ENCODE measurements at regions not wholly inside any gene's neighbourhood (a gene's known extent, or its start where the extent isn't known, plus 50 kb on each side); places are given as distances from the start of the nearest gene placed in this dataset.

GRCh38 chr1:177812144-177812543 lies 157.7 kb downstream of the SEC16B start:
- TF ChIP-seq SMC3 (conservative IDR thresholded peaks at IDR 0.05; ENCODE audit: poor library complexity) (no peak), CTCF (IDR thresholded peaks at IDR 0.05; ENCODE audit: poor library complexity, severe bottlenecking) (no peak), RAD21 (conservative IDR thresholded peaks at IDR 0.05) (no peak), EP300 (conservative IDR thresholded peaks at IDR 0.05; ENCODE audit: poor library complexity, severe bottlenecking) (no peak), EZH2 (IDR thresholded peaks at IDR 0.05; ENCODE audit: borderline replicate concordance, insufficient read depth, low read length, poor library complexity, severe bottlenecking) (no peak)
- H3K36me3 ChIP-seq (ENCODE audit: insufficient read depth, low read length): no peaks in the 10 kb centered on the region
- H3K27me3 ChIP-seq (ENCODE audit: insufficient read depth, low read depth, low read length): no peaks in the 10 kb centered on the region
- H3K9ac ChIP-seq (ENCODE audit: low read length): no peak overlapping the region
- H3K9me2 ChIP-seq (ENCODE audit: insufficient read depth, low read length): no peaks in the 10 kb centered on the region
- no peaks in the 10 kb centered on the region for H4K20me1 ChIP-seq (ENCODE audit: insufficient read depth)
- no peak overlapping the region for H2AFZ ChIP-seq (ENCODE audit: low read depth, low read length)
- H3K4me2 ChIP-seq (ENCODE audit: low read length): no peak overlapping the region
- H3K79me2 ChIP-seq (replicated peaks; ENCODE audit: insufficient read depth, low read length): no peaks in the 10 kb centered on the region
- H3K9me3 ChIP-seq (ENCODE audit: low read length): no peaks in the 10 kb centered on the region
- H3K27ac ChIP-seq (ENCODE audit: low read length): no peak overlapping the region
- H3F3A ChIP-seq (ENCODE audit: insufficient read depth, low read length, poor library complexity, severe bottlenecking): no peaks in the 10 kb centered on the region
- no peak overlapping the region for H3K4me3 ChIP-seq (ENCODE audit: low read length)

- Histone ChIP-seq H3F3A (ENCODE audit: insufficient read depth, low read length, poor library complexity, severe bottlenecking) (no peaks in the 10 kb centered on the region), H3K4me2 (ENCODE audit: low read length) (no peak overlapping the region), H3K9me3 (ENCODE audit: low read length) (no peaks in the 10 kb centered on the region), H3K27me3 (ENCODE audit: insufficient read depth, low read depth, low read length) (no peaks in the 10 kb centered on the region), H2AFZ (ENCODE audit: low read depth, low read length) (no peak overlapping the region), H4K20me1 (ENCODE audit: insufficient read depth) (no peaks in the 10 kb centered on the region), H3K9me2 (ENCODE audit: insufficient read depth, low read length) (no peaks in the 10 kb centered on the region), H3K79me2 (replicated peaks; ENCODE audit: insufficient read depth, low read length) (no peaks in the 10 kb centered on the region), H3K27ac (ENCODE audit: low read length) (no peak overlapping the region), H3K36me3 (ENCODE audit: insufficient read depth, low read length) (no peaks in the 10 kb centered on the region), H3K4me3 (ENCODE audit: low read length) (no peak overlapping the region), H3K9ac (ENCODE audit: low read length) (no peak overlapping the region)
- TF ChIP-seq POLR2AphosphoS5 (IDR thresholded peaks at IDR 0.05) (no peak), CTCF (IDR thresholded peaks at IDR 0.05; ENCODE audit: poor library complexity, severe bottlenecking) (no peak)
These were observed 158.4 kb downstream of the SEC16B start for GRCh38 chr1:177811429-177811828.

GRCh38 chr1:177809819-177810218 lies 160.0 kb downstream of the SEC16B start:
- H3F3A ChIP-seq (ENCODE audit: insufficient read depth, low read length, poor library complexity, severe bottlenecking): no peaks in the 10 kb centered on the region
- peak; percentile 73 for TF ChIP-seq POLR2AphosphoS5 (IDR thresholded peaks at IDR 0.05)
- TF ChIP-seq REST (IDR thresholded peaks at IDR 0.05; ENCODE audit: borderline replicate concordance): peak; percentile 83
- peak; percentile 29 for TF ChIP-seq RAD21 (conservative IDR thresholded peaks at IDR 0.05)
- TF ChIP-seq EP300 (conservative IDR thresholded peaks at IDR 0.05; ENCODE audit: poor library complexity, severe bottlenecking): peak; percentile 72
- TF ChIP-seq EZH2 (IDR thresholded peaks at IDR 0.05; ENCODE audit: borderline replicate concordance, insufficient read depth, low read length, poor library complexity, severe bottlenecking): no peak
- no peak for TF ChIP-seq TAF1 (IDR thresholded peaks at IDR 0.05; ENCODE audit: low read depth)
- peak; percentile 45 for TF ChIP-seq MXI1 (conservative IDR thresholded peaks at IDR 0.05; ENCODE audit: poor library complexity, severe bottlenecking)
- no peak for TF ChIP-seq SMC3 (conservative IDR thresholded peaks at IDR 0.05; ENCODE audit: poor library complexity)
- no peak for TF ChIP-seq CTCF (IDR thresholded peaks at IDR 0.05; ENCODE audit: poor library complexity, severe bottlenecking)
- peak overlapping the region; percentile 43 for H3K4me3 ChIP-seq (ENCODE audit: low read length)
- H3K9me3 ChIP-seq (ENCODE audit: low read length): no peaks in the 10 kb centered on the region
- H3K9ac ChIP-seq (ENCODE audit: low read length): peak overlapping the region; percentile 44
- peak overlapping the region; percentile 88 for H3K27ac ChIP-seq (ENCODE audit: low read length)
- no peaks in the 10 kb centered on the region for H3K36me3 ChIP-seq (ENCODE audit: insufficient read depth, low read length)
- no peaks in the 10 kb centered on the region for H3K9me2 ChIP-seq (ENCODE audit: insufficient read depth, low read length)
- H3K4me2 ChIP-seq (ENCODE audit: low read length): peak overlapping the region; percentile 40
- no peaks in the 10 kb centered on the region for H3K27me3 ChIP-seq (ENCODE audit: insufficient read depth, low read depth, low read length)
- peak overlapping the region; percentile 22 for H2AFZ ChIP-seq (ENCODE audit: low read depth, low read length)
- no peaks in the 10 kb centered on the region for H4K20me1 ChIP-seq (ENCODE audit: insufficient read depth)
- no peaks in the 10 kb centered on the region for H3K79me2 ChIP-seq (replicated peaks; ENCODE audit: insufficient read depth, low read length)
